Kasumi-1 (cell line): ENCODE measurements at regions not wholly inside any gene's neighbourhood (a gene's known extent, or its start where the extent isn't known, plus 50 kb on each side); places are given as distances from the start of the nearest gene placed in this dataset.

Experiments
- DNase-seq, 2 experiments: peaks; one replicate each; lab custom pipeline; 2025; lab: John Stamatoyannopoulos, UW

- no peak for DNase-seq
Observed at GRCh38 chr4:180380733-180381132, 1862.5 kb upstream of the TENM3 start.

GRCh38 chr4:180391613-180392012 is 1851.6 kb upstream of the TENM3 start:
- no peak for DNase-seq

- peak; percentile 71 to 74 for DNase-seq
Observed at GRCh38 chr4:180394312-180394711, 1848.9 kb upstream of the TENM3 start.

- DNase-seq: peak in 1 of 2 experiments; percentile 30
Observed at GRCh38 chr4:180394730-180395129, 1848.5 kb upstream of the TENM3 start.

GRCh38 chr4:180398564-180398963 is 1844.6 kb upstream of the TENM3 start:
- DNase-seq: no peak

- DNase-seq: peak in 1 of 2 experiments; percentile 3
Observed at GRCh38 chr4:180407275-180407885, 1835.8 kb upstream of the TENM3 start.

GRCh38 chr4:180418819-180419531 is 1824.2 kb upstream of the TENM3 start:
- no peak for DNase-seq

GRCh38 chr4:180422989-180423711 is 1820.1 kb upstream of the TENM3 start:
- DNase-seq: no peak

- no peak for DNase-seq
Observed at GRCh38 chr4:180423712-180424057, 1819.5 kb upstream of the TENM3 start.

- DNase-seq: no peak
Observed at GRCh38 chr4:180426938-180427337, 1816.3 kb upstream of the TENM3 start.

GRCh38 chr4:180430283-180430682 is 1812.9 kb upstream of the TENM3 start:
- DNase-seq: no peak

GRCh38 chr4:180434131-180434895 is 1808.9 kb upstream of the TENM3 start:
- no peak for DNase-seq

GRCh38 chr4:180436361-180436760 is 1806.8 kb upstream of the TENM3 start:
- DNase-seq: no peak

- DNase-seq: peak; percentile 80 to 84
Observed at GRCh38 chr4:180437601-180438000, 1805.6 kb upstream of the TENM3 start.

GRCh38 chr4:180448306-180448705 is 1794.9 kb upstream of the TENM3 start:
- DNase-seq: no peak

GRCh38 chr4:180449395-180449956 is 1793.7 kb upstream of the TENM3 start:
- peak; percentile 74 to 78 for DNase-seq

- DNase-seq: no peak
Observed at GRCh38 chr4:180455226-180455625, 1788.0 kb upstream of the TENM3 start.

GRCh38 chr4:180456928-180457327 is 1786.3 kb upstream of the TENM3 start:
- DNase-seq: no peak

GRCh38 chr4:180462116-180462515 is 1781.1 kb upstream of the TENM3 start:
- DNase-seq: no peak

- DNase-seq: no peak
Observed at GRCh38 chr4:180465364-180465763, 1777.8 kb upstream of the TENM3 start.

- DNase-seq: no peak
Observed at GRCh38 chr4:180483036-180483435, 1760.2 kb upstream of the TENM3 start.

- no peak for DNase-seq
Observed at GRCh38 chr4:180485407-180485806, 1757.8 kb upstream of the TENM3 start.
